ENCODE measurements at regions not wholly inside any gene's neighbourhood (a gene's known extent, or its start where the extent isn't known, plus 50 kb on each side); places are given as distances from the start of the nearest gene placed in this dataset.
"Not testable (repeated sequence)": the region's sequence is repeated elsewhere in the genome, so short reads cannot be mapped to it uniquely, and the experiment has no call there.

DNA sequence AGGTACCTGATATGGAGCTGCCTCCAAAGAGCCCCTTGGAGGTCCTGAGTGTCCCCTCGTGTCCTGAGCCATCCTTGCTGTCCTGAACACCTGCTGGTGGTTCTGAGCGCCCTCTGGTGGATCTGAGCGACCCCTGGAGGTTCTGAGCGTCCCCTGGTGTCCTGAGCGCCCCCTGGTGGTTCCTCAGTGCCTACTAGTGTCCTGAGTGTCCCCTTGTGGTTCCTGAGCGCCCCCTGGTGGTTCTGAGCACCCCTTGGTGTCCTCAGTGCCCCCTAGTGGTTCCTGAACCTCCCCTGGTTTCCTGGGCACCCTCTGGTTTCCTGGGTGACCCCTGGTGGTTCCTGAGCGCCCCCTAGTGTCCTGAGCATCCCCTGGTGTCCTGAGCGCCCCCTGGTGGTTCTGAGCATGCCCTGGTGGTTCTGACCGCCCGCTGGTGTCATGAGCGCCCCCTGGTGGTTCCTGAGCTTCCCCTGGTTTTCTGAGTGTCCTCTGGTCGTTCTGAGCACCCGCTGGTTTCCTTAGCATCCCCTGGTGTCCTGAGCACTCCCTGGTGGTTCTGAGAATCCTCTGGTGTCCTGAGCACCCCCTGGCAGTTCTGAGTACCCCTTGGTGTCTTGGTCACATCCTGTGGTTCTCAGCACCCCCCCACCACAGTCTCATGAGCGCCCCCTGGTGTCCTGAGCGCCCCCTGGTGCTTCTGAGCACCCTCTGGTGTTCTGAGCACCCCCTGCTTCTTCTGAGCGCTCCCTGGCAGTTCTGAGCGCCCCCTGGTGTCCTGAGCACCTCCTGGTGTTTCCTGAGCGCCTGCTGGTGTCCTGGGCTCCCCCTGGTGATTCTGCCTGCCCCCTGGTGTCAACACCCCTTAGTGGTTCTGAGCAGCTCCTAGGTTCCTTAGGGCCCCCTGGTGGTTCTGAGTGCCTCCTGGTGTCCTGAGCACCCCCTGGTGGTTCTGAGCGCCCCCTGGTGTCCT lies 93.0 kb downstream of the OR4M2 start:
- not testable (repeated sequence) for H3K27ac ChIP-seq; H3K4me2 ChIP-seq; H3K4me1 ChIP-seq (ENCODE audit: low read depth, poor library complexity, severe bottlenecking); H2AFZ ChIP-seq (ENCODE audit: low read depth); H4K20me1 ChIP-seq (ENCODE audit: insufficient read depth); H3K27me3 ChIP-seq (ENCODE audit: insufficient read depth, low read depth); H3K79me2 ChIP-seq (ENCODE audit: insufficient read depth, low read depth); H3K9ac ChIP-seq; H3K4me3 ChIP-seq (IDR thresholded peaks at IDR 0.05; ENCODE audit: insufficient read depth, low read depth, low read length); H3K36me3 ChIP-seq (ENCODE audit: insufficient read depth)

DNA sequence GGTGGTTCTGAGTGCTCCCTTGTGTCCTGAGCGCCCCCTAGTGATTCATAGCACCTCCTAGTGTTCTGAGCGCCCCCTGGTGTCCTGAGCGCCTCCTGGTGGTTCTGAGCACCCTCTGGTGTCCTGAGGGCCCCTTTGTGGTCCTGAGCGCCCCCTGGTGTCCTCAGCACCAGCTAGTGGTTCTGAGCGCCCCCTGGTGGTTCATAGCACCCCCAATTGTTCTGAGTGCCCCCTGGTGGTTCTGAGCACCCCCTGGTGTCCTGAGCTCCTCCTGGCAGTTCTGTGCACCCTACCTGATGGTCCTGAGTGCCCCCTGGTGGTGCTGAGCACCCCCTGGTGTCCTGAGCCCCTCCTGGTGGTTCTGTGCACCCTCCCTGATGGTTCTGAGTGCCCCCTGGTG lies 93.8 kb downstream of the OR4M2 start:
- H3K36me3 ChIP-seq (ENCODE audit: insufficient read depth); H3K27ac ChIP-seq; H3K79me2 ChIP-seq (ENCODE audit: insufficient read depth, low read depth); H3K9ac ChIP-seq; H3K27me3 ChIP-seq (ENCODE audit: insufficient read depth, low read depth); H2AFZ ChIP-seq (ENCODE audit: low read depth); H3K4me1 ChIP-seq (ENCODE audit: low read depth, poor library complexity, severe bottlenecking); H4K20me1 ChIP-seq (ENCODE audit: insufficient read depth); H3K4me2 ChIP-seq; H3K4me3 ChIP-seq (IDR thresholded peaks at IDR 0.05; ENCODE audit: insufficient read depth, low read depth, low read length): not testable (repeated sequence)

DNA sequence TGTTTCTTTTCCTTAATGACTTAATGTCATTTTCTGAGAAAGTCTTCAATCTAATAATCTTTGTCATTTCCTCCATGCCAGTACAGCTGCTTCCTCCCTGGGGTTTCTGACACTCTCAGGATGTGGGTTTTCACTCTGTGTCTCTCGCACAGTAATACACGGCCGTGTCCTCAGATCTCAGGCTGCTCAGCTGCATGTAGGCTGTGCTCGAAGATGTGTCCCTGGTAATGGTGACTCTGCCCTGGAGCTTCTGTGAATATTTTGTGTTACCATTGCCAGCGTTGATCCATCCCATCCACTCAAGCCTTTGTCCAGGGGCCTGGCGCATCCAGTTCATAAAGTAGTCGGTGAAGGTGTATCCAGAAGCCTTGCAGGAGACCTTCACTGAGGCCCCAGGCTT lies 97.6 kb downstream of the OR4M2 start:
- H3K36me3 ChIP-seq (ENCODE audit: insufficient read depth); H3K4me3 ChIP-seq (IDR thresholded peaks at IDR 0.05; ENCODE audit: insufficient read depth, low read depth, low read length); H2AFZ ChIP-seq (ENCODE audit: low read depth); H3K79me2 ChIP-seq (ENCODE audit: insufficient read depth, low read depth); H3K4me1 ChIP-seq (ENCODE audit: low read depth, poor library complexity, severe bottlenecking); H3K4me2 ChIP-seq; H3K27ac ChIP-seq; H4K20me1 ChIP-seq (ENCODE audit: insufficient read depth); H3K9ac ChIP-seq; H3K27me3 ChIP-seq (ENCODE audit: insufficient read depth, low read depth): not testable (repeated sequence)

DNA sequence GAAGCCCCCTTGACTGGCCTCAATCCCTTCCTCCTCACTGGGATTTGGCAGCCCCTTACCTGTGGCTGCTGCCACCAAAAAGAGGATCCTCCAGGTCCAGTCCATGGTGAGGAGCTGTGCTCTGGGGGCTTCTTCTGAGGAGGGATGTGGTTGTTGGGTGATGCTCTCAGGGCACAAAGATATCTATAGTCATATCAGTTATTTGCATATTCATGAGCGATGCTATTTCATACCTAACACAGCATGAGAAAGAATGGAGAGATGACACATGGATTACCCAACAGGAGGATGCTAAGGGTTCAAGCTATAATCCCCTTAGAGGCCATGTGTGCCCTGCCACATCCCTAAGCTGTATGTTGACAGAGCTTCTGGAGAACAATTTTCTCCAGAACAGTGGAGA lies 98.1 kb downstream of the OR4M2 start:
- H2AFZ ChIP-seq (ENCODE audit: low read depth); H3K27me3 ChIP-seq (ENCODE audit: insufficient read depth, low read depth); H4K20me1 ChIP-seq (ENCODE audit: insufficient read depth); H3K36me3 ChIP-seq (ENCODE audit: insufficient read depth); H3K4me1 ChIP-seq (ENCODE audit: low read depth, poor library complexity, severe bottlenecking); H3K27ac ChIP-seq; H3K79me2 ChIP-seq (ENCODE audit: insufficient read depth, low read depth); H3K4me3 ChIP-seq (IDR thresholded peaks at IDR 0.05; ENCODE audit: insufficient read depth, low read depth, low read length); H3K9ac ChIP-seq; H3K4me2 ChIP-seq: not testable (repeated sequence)

DNA sequence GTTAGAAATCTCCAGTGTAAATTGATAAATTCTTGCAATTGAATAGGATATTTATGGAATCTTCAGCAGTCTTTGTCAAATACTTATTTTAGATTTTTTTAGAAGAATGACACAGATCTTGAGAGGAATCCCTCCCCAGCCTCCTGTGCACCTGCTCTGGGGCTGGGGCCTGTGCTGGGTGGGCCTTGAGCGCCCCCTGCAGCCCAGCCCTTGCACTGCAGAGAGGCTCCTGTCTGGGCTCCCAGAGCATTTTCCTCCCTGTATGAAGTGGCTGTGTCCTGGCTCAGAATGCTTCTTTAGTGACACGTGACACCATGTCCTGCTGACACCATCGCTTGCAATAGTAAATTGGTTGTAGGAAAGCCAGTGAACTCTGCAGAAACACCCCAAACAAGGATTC lies 98.7 kb downstream of the OR4M2 start:
- H3K4me2 ChIP-seq; H2AFZ ChIP-seq (ENCODE audit: low read depth); H3K4me1 ChIP-seq (ENCODE audit: low read depth, poor library complexity, severe bottlenecking); H3K79me2 ChIP-seq (ENCODE audit: insufficient read depth, low read depth); H4K20me1 ChIP-seq (ENCODE audit: insufficient read depth); H3K36me3 ChIP-seq (ENCODE audit: insufficient read depth); H3K4me3 ChIP-seq (IDR thresholded peaks at IDR 0.05; ENCODE audit: insufficient read depth, low read depth, low read length); H3K9ac ChIP-seq; H3K27me3 ChIP-seq (ENCODE audit: insufficient read depth, low read depth); H3K27ac ChIP-seq: not testable (repeated sequence)

DNA sequence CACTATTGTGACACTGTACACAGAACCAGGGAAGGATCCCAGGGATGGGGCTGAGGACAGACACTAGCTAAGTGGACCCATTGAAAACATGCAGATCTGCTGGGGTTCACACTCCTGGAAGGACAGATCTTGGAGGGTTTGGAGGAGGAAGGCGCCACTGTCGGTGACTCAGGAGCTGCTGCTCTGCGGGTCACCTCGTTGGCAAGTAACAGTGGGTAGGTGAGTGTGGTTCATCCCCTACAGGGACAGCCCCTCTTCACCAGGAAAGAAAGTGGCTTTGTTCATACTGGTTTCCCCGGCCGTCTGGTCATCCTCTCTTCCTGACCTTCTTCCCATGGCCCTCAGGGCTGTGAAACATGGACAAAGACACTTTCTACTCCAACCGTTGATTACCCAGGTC lies 100.3 kb downstream of the OR4M2 start:
- not testable (repeated sequence) for H3K27me3 ChIP-seq (ENCODE audit: insufficient read depth, low read depth)

DNA sequence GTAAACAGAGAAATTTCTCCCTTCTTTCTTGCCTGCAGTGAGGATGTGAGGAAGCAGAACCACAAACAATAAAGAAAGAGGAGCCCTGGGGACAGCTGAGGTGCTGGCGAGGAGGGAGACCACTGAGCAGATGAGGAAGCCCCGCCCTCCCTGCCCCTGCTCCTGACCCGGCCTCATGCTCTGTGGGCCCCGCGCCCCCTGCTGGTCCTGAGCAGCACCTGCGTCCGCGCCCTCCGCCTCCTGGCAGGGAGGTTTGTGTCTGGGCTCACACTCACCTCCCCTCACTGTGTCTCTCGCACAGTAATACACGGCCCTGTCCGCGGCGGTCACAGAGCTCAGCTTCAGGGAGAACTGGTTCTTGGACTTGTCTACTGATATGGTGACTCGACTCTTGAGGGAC lies 104.4 kb downstream of the OR4M2 start:
- not testable (repeated sequence) for H3K4me1 ChIP-seq (ENCODE audit: low read depth, poor library complexity, severe bottlenecking); H3K27ac ChIP-seq; H3K79me2 ChIP-seq (ENCODE audit: insufficient read depth, low read depth); H3K36me3 ChIP-seq (ENCODE audit: insufficient read depth); H2AFZ ChIP-seq (ENCODE audit: low read depth); H3K27me3 ChIP-seq (ENCODE audit: insufficient read depth, low read depth); H3K9ac ChIP-seq; H3K4me2 ChIP-seq; H4K20me1 ChIP-seq (ENCODE audit: insufficient read depth); H3K4me3 ChIP-seq (IDR thresholded peaks at IDR 0.05; ENCODE audit: insufficient read depth, low read depth, low read length)

More for the DNA sequence above, 100.3 kb downstream of the OR4M2 start:
- not testable (repeated sequence) for H3K4me3 ChIP-seq (IDR thresholded peaks at IDR 0.05; ENCODE audit: insufficient read depth, low read depth, low read length); H4K20me1 ChIP-seq (ENCODE audit: insufficient read depth); H2AFZ ChIP-seq (ENCODE audit: low read depth); H3K27ac ChIP-seq; H3K79me2 ChIP-seq (ENCODE audit: insufficient read depth, low read depth); H3K9ac ChIP-seq; H3K36me3 ChIP-seq (ENCODE audit: insufficient read depth); H3K4me1 ChIP-seq (ENCODE audit: low read depth, poor library complexity, severe bottlenecking); H3K4me2 ChIP-seq

DNA sequence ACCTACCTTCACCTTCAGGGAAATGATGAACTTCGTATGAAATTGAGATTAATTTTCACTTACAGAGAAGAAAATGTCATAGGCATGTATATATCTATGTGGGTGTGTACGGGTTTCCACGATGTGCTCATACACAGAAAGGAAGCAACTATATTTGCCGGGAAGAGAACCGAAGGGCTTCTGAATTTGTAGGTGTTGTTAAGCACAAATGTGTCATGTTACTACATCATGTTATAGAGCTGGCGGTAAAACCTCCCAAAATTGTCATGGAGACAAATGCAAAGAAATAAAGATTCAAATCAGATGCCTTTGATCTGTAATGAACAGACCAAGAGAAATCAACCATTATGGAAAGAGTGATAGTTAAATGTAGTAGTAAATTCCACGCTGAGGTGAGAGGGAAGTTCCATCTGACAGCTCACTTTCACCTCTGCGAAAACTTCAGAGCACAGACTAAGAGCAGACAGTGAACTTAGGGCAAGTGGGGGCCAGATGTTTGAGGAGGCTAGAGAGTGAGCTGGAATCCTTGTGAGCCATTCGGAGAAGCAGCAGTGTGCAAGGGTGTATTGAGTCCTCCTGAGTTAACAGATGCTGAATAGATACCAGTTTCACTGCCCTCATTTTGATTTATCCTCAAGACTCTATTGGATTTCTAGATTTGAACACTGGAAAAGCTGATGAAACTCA lies 106.7 kb downstream of the OR4M2 start:
- H3K27ac ChIP-seq; H2AFZ ChIP-seq (ENCODE audit: low read depth); H3K4me1 ChIP-seq (ENCODE audit: low read depth, poor library complexity, severe bottlenecking); H3K79me2 ChIP-seq (ENCODE audit: insufficient read depth, low read depth); H3K4me3 ChIP-seq (IDR thresholded peaks at IDR 0.05; ENCODE audit: insufficient read depth, low read depth, low read length); H3K27me3 ChIP-seq (ENCODE audit: insufficient read depth, low read depth); H4K20me1 ChIP-seq (ENCODE audit: insufficient read depth); H3K9ac ChIP-seq; H3K4me2 ChIP-seq; H3K36me3 ChIP-seq (ENCODE audit: insufficient read depth): not testable (repeated sequence)

DNA sequence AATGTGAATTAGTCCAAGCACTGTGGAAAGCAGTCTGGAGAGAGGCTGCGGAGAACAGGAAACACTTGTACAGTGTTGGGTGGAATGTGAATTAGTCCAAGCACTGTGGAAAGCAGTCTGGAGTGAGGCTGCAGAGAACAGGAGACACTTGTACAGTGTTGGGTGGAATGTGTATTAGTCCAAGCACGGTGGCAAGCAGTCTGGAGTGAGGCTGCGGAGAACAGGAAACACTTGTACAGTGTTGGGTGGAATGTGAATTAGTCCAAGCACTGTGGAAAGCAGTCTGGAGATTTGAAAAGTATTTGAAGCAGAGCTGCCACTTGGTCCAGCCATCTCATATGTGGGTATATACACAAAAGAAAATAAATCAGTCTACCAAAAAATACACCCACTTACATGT lies 111.5 kb downstream of the OR4M2 start:
- H3K4me1 ChIP-seq (ENCODE audit: low read depth, poor library complexity, severe bottlenecking), result not testable (repeated sequence)

More for the DNA sequence above, 111.5 kb downstream of the OR4M2 start:
- not testable (repeated sequence) for H3K4me3 ChIP-seq (IDR thresholded peaks at IDR 0.05; ENCODE audit: insufficient read depth, low read depth, low read length); H3K27me3 ChIP-seq (ENCODE audit: insufficient read depth, low read depth); H3K36me3 ChIP-seq (ENCODE audit: insufficient read depth); H3K27ac ChIP-seq; H3K79me2 ChIP-seq (ENCODE audit: insufficient read depth, low read depth); H2AFZ ChIP-seq (ENCODE audit: low read depth); H3K9ac ChIP-seq; H3K4me2 ChIP-seq; H4K20me1 ChIP-seq (ENCODE audit: insufficient read depth)

Data from KMS-11 (cell line).